Prostate gland (tissue), 2 donors: ENCODE measurements at regions not wholly inside any gene's neighbourhood (a gene's known extent, or its start where the extent isn't known, plus 50 kb on each side); places are given as distances from the start of the nearest gene placed in this dataset.

Experiments
- DNase-seq: peaks from one replicate; pipeline ENCODE4 v3.0.0-alpha.2; 2019; ENCODE audit warnings: low spot score
- H3K27ac ChIP-seq, 2 donors: fragments of 200-600 bp; sonication (generic); 2 replicates each; pipeline ENCODE4 v1.5.1; 2017 to 2019
- H3K27me3 ChIP-seq: fragments of 200-600 bp; sonication (generic); replicated peaks from 2 replicates; pipeline ENCODE4 v1.5.1; 2019; ENCODE audit not compliant: insufficient read depth
- H3K36me3 ChIP-seq, 2 donors: fragments of 200-600 bp; sonication (generic); 1 replicate in 1 of 2; 2 replicates in 1 of 2; pipeline versions ENCODE4 v1.5.1 to v1.8.1; 2017 to 2019
- H3K4me1 ChIP-seq: fragments of 200-600 bp; sonication (generic); replicated peaks from 2 replicates; pipeline ENCODE4 v1.5.1; 2019
- H3K4me3 ChIP-seq, 2 donors: fragments of 200-600 bp; sonication (generic); 2 replicates each; pipeline ENCODE4 v1.5.1; 2017 to 2019
- H3K9me3 ChIP-seq: fragments of 200-600 bp; sonication (generic); 2 replicates; pipeline ENCODE4 v1.5.1; 2017
- POLR2A ChIP-seq: fragments of 450-650 bp; IDR thresholded peaks from one replicate; pipeline ENCODE4 v1.6.1; 2016; ENCODE audit warnings: antibody characterized with exemption, mild to moderate bottlenecking
- POLR2AphosphoS5 ChIP-seq: sonication (generic); formaldehyde crosslinking; IDR thresholded peaks from one replicate; pipeline ENCODE4 v1.6.1; 2017; ENCODE audit warnings: antibody characterized with exemption
- WGBS: methylation state at CpG from one replicate; pipeline ENCODE4 v1.1.5; 2018; 5-methylcytosine and 5-hydroxymethylcytosine counted together
- intact Hi-C: fragments of 100-400 bp; cut with DNase I; formaldehyde crosslinking; loops from one replicate; pipeline ENCODE4 v1.14.2; 2022
- TF ChIP-seq, protein P1 (sequence below), 4 experiments: fragments of 200-600 bp in 2 of 4; fragments of 450-650 bp in 2 of 4; sonication (generic) in 2 of 4; IDR thresholded peaks; 1 replicate in 3 of 4; 2 replicates in 1 of 4; pipeline ENCODE4 v1.5.1; 2016 to 2019; ENCODE audit warnings: antibody characterized with exemption in 4 of 4, mild to moderate bottlenecking in 2 of 4, moderate library complexity in 2 of 4

DNA sequence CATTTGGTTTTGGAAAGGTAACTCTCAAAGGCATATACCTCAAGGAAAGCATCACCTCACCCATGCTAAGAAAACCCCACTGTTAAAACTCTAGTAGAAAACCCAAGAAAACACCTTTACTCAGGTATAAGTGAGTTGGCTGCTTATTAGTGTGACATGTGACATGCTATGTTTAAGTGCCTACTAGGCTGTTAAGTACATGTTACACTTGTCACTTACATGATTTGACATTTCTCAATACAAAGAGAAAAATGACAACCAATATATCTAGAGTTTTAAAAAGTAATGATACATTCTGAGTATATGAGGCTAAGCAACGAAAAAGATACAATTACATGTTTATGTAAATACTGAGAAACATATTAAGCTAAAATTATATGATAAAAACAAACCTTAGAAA lies 1548.3 kb upstream of the TENM3 start:
- DNase-seq, result no peak
- no peaks in the 10 kb centered on the region for H3K36me3 ChIP-seq
- no peaks in the 10 kb centered on the region for H3K27me3 ChIP-seq
- TF ChIP-seq, protein P1, sequence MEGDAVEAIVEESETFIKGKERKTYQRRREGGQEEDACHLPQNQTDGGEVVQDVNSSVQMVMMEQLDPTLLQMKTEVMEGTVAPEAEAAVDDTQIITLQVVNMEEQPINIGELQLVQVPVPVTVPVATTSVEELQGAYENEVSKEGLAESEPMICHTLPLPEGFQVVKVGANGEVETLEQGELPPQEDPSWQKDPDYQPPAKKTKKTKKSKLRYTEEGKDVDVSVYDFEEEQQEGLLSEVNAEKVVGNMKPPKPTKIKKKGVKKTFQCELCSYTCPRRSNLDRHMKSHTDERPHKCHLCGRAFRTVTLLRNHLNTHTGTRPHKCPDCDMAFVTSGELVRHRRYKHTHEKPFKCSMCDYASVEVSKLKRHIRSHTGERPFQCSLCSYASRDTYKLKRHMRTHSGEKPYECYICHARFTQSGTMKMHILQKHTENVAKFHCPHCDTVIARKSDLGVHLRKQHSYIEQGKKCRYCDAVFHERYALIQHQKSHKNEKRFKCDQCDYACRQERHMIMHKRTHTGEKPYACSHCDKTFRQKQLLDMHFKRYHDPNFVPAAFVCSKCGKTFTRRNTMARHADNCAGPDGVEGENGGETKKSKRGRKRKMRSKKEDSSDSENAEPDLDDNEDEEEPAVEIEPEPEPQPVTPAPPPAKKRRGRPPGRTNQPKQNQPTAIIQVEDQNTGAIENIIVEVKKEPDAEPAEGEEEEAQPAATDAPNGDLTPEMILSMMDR (IDR thresholded peaks at IDR 0.05), result no peak
- TF ChIP-seq POLR2AphosphoS5 (no peak), POLR2A (no peak)
- H3K4me1 ChIP-seq, result no peaks in the 10 kb centered on the region
- intact Hi-C loops, result no loop called here
- no peak overlapping the region for H3K27ac ChIP-seq
- WGBS, result 88% methylated on average over 1 of the region's 1 CpG
- H3K4me3 ChIP-seq, result no peak overlapping the region
- H3K9me3 ChIP-seq, result no peaks in the 10 kb centered on the region

DNA sequence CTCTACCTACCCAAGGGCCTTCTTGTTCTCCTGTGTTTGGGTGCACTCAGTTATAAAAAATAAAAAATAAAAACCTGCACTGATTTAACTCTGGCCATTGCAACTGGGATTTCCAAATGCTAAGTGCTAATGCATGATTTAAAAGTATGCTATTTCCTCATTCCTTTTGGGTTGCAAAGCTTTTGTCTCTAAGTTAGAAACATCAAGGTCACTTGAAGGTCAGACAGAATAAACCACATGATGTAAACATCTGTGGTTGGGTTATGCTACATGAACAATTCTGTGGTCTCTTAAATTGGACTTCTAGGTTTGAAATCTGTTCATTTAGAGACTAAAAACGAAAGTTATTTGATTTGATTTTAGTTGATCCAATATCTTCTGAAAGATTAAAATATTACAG lies 1547.4 kb upstream of the TENM3 start:
- H3K36me3 ChIP-seq, result no peaks in the 10 kb centered on the region
- intact Hi-C loops, result no loop called here
- DNase-seq, result no peak
- WGBS, result 48% methylated on average over 1 of the region's 1 CpG
- no peaks in the 10 kb centered on the region for H3K27me3 ChIP-seq
- H3K27ac ChIP-seq, result no peak overlapping the region
- no peaks in the 10 kb centered on the region for H3K9me3 ChIP-seq
- no peaks in the 10 kb centered on the region for H3K4me1 ChIP-seq
- no peak overlapping the region for H3K4me3 ChIP-seq
- TF ChIP-seq, protein P1 (IDR thresholded peaks at IDR 0.05), result no peak
- TF ChIP-seq POLR2AphosphoS5, result no peak
- TF ChIP-seq POLR2A, result no peak

DNA sequence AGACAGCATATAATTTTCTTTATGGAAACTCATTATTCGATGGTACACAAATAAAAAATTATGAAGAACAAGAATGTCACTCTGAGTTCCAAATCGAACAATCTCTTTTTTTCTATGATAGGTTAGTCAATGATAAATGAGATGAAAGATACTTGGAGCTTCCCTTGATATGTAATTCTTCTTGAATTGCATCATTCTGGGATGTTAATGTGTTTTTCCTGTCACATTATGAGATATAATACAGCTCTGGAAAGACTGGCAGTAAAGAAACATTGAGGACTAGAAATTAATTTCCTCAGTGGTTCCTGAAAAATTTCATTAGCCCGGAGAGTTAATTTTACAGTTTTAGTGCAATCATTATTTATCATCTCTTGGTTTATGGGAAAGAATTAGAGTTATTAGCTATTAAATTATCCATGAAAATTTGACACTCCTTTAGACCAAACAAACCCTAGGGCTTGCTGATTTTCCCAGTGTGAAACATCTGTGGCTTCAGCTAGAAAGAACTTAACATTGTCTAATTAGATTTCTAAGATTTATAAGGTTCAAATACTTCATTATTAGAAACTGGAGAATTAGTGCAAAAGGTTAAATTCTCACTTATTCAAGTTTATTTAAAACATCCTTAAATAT lies 1546.6 kb upstream of the TENM3 start:
- WGBS, result 77% methylated on average over 3 of the region's 3 CpGs
- no peaks in the 10 kb centered on the region for H3K9me3 ChIP-seq
- H3K27me3 ChIP-seq, result no peaks in the 10 kb centered on the region
- no peak for DNase-seq
- no peaks in the 10 kb centered on the region for H3K36me3 ChIP-seq
- intact Hi-C loops, result no loop called here
- TF ChIP-seq POLR2AphosphoS5 (no peak), POLR2A (no peak)
- TF ChIP-seq, protein P1 (IDR thresholded peaks at IDR 0.05), result no peak
- no peaks in the 10 kb centered on the region for H3K4me1 ChIP-seq
- H3K27ac ChIP-seq, result no peak overlapping the region
- no peak overlapping the region for H3K4me3 ChIP-seq

DNA sequence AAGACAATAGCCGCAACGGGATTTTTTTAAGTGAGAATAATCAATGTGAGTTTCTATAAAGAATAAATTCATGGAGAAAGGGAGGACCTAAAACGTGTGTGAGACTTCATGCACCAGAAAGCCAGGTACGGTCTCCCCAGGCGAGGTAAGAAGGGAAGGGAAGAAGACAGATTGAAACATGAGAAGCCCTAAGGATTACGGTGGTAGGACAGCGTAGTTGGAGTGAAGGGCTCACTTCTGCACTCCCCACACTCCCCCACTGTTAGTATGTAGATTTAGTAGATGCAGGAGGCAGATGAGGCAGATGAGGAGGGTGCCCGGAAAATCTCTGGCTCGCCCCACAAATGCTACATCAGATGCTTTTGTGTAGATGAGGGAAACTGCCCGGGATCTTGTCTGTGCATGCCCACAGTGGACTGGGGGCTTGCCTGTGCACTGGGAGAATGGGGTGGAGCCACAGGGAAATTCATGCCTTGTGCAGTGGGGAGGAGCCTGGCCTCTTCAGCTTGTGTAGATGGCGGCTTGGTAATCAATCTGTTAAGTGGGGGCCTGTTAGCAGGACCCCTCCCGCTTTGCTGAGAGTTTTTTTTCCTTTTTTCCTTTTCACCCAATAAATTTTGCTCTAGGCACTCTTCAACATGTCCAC lies 1544.5 kb upstream of the TENM3 start:
- DNase-seq, result no peak
- intact Hi-C loops, result no loop called here
- Histone ChIP-seq H3K27me3 (no peaks in the 10 kb centered on the region), H3K4me3 (no peak overlapping the region), H3K27ac (no peak overlapping the region), H3K4me1 (no peaks in the 10 kb centered on the region), H3K9me3 (no peaks in the 10 kb centered on the region), H3K36me3 (no peaks in the 10 kb centered on the region)
- TF ChIP-seq, protein P1 (IDR thresholded peaks at IDR 0.05), result no peak
- no peak for TF ChIP-seq POLR2AphosphoS5
- TF ChIP-seq POLR2A, result no peak
- WGBS, result 73% methylated on average over 12 of the region's 12 CpGs

DNA sequence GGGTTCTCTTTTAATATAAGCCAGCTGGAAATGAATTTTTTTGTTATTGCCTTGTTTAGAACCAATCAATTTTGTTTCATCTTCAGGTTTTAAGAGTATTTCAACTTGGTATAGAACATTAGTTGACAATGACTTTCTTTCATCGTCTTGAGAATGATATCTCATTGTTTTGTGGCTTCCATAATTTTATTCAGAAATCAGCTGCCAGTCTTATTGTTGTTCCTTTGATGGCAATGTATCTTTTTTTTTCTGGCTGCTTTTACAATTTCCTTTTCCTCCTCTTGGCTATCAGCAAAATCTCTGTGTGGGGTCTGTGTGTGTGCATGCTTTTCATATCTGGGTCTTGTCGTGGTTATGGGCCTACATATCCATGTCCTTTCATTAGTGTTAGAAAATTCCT lies 1536.4 kb upstream of the TENM3 start:
- 80% methylated on average over 2 of the region's 2 CpGs for WGBS
- Histone ChIP-seq H3K27ac (no peak overlapping the region), H3K9me3 (no peaks in the 10 kb centered on the region), H3K27me3 (no peaks in the 10 kb centered on the region), H3K36me3 (no peaks in the 10 kb centered on the region), H3K4me3 (no peak overlapping the region), H3K4me1 (no peaks in the 10 kb centered on the region)
- TF ChIP-seq POLR2A (no peak), POLR2AphosphoS5 (no peak)
- TF ChIP-seq, protein P1 (IDR thresholded peaks at IDR 0.05), result no peak
- intact Hi-C loops, result no loop called here
- DNase-seq, result no peak
